ELR (cell line): ENCODE measurements at regions not wholly inside any gene's neighbourhood (a gene's known extent, or its start where the extent isn't known, plus 50 kb on each side); places are given as distances from the start of the nearest gene placed in this dataset.
"Not testable (repeated sequence)": the region's sequence is repeated elsewhere in the genome, so short reads cannot be mapped to it uniquely, and the experiment has no call there.

Source experiments
- DNase-seq: peaks from one replicate; pipeline ENCODE4 v3.0.0-alpha.2; 2015; ENCODE audit warnings: low read depth

DNA sequence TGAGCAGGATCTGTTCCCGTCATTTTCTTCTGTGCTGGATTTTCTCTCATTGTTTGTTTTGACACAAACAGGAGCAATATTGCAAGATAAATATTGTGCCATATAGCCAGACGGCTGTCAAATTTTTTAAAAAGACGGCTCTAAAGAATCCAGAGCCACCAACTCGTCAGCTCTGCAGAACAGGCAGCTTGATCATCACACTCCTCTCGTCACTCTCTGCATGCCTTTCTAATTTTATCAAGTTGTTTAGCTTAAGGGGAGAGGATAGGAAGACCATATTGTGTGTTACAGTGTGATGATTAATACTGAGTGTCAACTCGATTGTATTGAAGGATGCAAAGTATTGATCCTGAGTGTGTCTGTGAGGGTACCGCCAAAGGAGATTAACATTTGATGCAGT, 562.8 kb downstream of the GALC start:
- DNase-seq = no peak

DNA sequence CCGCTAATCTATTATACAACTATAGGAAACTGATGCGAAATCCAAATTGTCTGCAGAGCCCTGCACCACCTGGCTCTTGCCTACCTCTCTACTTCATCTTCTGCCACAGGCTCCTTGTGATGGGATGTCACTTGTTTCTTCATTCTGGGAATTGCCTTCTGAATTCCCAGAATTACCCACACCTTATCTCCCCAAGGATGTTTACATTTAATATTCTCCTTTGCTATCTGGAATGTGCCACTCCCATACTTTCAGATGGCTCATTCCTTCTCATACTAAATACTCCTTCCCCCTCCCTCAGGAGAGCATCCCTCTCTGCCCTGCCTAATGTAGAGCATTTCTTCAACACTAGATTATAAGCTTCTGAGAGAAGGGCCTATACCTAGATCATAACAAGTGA, 573.1 kb downstream of the GALC start:
- DNase-seq = no peak

DNA sequence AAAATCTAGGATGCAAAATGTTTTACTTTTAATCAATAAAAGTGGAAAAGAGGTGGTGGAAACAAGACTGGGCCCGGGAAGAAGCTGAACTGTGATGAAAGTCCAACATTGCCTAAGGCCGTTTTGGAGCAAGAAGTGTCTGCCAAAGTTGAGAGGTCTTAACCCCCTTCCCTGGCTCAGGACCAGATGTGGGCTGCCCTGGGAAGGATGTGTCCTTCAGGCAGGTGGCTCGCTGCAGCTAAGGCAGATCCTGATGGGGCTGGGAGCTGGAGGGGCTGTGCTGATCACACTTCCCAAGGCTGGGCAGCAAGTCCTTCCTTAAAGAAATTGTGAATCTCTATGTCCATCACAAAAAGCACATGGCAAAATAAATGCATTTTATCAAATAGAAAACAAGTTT, 581.6 kb downstream of the GALC start:
- DNase-seq = no peak

DNA sequence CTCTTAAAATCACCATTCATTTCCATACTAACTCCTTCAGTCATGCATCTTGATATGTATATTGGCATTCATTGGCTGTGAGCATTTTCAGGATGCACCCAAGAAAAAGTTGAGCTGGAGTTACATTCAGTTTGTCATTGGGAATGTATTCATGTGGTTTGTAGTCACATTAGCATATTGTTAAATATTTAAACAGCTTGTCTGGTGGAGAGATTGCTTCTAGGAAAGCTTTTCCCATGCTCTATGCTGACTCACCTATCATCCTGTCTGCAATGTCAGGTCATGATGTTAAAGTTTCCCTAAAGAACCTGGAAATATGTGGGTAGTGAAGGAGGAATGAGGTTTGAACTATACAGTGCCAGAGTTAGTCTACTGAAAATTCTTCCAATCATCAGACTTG, 583.6 kb downstream of the GALC start:
- no peak for DNase-seq

DNA sequence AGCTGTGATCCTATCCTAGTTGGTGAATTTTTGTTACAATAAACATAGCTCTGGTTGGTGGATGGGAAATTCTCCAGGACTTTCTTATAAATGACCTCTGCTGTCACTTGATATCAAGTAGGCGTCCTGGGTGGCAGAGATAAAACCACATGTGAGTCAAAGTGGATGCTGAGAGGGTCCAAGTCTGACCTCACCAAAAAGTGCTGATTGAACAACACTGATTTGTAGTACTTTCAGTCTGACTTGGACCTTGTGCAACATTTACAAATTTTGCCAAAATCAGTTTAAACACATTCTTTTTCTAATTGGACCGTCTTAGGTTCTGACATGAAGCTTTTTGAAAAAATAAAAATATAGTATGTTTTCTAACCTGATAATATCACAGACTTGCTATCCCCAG, 585.6 kb downstream of the GALC start:
- DNase-seq = no peak

DNA sequence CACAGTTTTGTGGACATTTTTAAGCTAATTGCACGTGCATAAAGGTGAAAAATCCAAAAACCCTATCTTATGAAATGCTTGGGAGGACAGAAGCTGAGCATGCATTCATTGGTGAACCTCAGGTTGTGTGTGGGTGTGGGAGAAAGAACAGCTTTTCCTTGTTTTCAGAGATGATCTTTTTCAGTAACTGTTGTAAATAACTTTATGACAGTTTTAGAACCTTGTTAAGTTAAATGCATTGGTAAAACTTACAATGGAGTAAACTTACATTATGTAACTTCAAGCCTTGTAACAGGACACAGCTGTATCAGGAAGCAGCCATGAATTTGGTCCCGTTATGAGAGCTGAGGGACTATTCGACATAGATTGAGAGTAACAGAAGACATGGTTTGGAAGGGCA, 587.4 kb downstream of the GALC start:
- DNase-seq = no peak

DNA sequence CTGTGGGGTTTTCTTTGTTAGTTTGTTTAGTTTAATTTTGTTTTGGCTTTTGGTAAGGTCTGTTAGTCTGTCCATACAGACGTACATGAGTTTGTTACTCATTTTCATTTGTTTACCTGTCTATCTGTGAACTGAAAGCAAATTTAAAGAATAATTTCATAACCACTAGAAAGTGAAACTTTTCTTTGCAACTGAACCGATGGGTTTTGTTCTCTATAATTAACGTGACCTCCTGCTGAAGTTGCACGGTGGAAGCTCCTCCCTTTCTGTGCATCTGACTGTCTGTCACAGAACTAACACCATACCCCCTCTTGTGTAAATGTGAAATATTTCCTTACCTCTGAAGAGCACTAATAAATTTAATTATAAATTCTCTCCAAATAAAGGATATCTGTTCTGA, 595.5 kb downstream of the GALC start:
- no peak for DNase-seq

DNA sequence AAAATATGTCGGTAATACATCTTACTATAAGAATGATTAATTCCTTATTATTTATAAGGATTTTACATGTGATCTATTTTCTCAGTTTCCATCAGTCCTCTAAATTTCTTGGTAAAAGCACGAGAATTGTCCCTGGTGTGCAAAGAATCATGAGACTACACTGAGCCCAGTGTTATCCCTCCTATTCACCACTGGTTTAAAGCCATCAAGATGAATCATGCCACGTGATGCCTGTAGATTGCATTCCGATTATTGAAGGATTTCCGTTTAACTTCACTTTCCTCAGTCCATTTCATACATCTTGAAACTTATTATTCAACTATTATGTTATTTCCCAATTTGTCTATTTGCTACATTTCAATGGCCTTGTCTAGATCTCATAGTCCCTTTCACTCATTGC, 601.9 kb downstream of the GALC start:
- DNase-seq = no peak

DNA sequence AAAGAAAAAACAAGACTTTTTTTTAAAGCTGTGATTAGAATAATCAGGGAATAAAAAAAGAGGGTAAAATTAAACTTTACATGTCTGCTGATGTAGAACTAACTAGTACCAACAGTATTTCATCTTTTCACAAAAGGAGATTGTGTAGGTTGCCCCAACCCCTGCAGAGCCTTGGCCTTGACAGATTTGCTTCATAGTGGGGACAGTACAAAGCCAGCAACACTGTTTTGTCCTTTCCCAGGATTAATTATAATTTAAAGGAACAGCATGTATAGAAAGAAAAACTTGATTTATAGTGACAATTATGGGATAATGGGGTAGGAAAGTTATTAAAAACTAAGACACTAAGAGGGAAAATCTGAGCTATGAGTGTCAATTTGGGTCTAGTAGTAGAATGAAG, 604.0 kb downstream of the GALC start:
- DNase-seq = no peak

DNA sequence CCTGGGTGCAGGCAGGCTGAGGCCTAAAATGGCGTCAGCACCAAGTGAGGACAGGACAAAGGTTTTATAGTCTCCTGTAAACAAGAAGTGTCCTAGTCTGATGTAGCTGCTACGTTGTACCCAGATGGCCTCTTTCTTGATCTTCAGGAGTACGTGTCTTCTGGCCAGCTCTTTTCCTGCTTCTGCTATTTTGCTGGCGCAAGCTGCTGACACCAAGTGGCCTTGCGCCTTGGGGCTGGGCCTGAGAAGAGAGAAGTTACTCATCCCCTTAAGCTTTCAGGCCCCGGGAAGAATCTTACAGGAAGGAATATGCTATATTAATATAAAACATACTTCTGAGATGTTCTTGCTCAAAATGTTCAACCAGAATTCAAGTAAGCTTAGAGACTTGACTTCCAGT, 605.2 kb downstream of the GALC start:
- DNase-seq = no peak

DNA sequence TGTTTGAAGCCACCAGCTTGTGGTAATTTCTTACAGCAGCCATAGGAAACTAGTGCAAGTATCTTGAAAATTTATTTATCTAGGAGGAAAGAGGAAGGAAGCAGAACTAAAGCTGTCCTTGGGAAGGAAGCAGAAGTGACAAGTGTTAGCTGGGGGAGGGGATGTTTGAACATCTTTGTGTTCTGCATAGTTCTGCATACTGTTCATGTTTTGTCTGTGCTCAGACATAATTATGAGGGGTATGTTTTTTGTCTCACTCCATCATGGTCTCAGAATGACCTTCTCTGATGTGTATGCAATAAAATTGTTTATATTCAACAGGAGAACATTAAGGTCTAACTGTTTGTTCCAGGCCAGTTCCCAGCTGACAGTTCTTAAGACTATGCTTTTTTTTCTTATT, 606.5 kb downstream of the GALC start:
- DNase-seq = no peak

DNA sequence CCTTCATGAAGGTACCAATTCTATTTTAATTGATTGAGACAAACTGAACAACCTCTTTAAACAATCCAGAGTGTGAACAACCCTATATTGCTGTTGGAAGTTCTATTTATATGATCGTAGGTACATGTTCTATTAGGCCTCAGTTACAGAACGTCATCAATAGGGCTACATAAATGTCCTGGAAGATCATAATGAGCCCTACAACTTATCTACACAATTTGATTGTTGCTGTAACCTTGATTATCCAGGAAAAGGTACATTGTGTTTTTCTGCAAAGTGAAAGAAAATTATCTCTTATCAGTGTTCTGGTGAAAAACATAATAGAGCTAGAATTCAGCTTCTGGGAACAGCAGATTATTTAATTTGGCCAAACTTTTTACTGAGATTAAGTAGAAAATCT, 612.9 kb downstream of the GALC start:
- DNase-seq = no peak

DNA sequence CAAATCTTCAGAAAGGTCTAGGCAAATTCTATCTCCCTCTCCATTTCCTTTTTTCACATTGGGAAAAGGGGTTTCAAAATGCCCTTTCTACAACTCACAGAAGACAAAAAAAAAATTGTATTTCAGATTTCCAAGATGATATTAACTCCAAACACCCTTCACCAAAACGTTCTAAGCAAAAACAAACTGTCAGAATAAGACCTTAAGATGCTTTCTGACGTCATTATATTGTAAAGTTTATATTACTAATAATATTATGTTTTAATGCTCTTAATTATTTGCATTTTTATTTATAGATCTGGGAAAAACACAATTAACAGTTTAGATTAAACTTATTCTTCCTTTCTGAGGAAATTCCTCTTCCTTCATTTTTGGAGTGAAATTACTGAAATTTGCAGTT, 624.2 kb downstream of the GALC start:
- DNase-seq = no peak

DNA sequence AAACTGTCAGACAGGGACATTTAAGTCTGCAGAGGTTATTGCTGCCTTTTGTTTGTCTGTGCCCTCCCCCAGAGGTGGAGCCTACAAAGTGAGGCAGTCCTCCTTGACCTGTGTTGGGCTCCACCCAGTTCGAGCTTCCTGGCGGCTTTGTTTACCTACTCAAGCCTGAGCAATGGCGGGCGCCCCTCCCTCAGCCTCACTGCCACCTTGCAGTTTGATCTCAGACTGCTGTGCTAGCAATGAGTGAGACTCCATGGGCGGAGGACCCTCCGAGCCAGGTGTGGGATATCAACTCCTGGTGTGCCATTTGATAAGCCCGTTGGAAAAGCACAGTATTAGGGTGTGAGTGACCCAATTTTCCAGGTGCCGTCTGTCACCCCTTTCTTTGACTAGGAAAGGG, 632.7 kb downstream of the GALC start:
- not testable (repeated sequence) for DNase-seq

DNA sequence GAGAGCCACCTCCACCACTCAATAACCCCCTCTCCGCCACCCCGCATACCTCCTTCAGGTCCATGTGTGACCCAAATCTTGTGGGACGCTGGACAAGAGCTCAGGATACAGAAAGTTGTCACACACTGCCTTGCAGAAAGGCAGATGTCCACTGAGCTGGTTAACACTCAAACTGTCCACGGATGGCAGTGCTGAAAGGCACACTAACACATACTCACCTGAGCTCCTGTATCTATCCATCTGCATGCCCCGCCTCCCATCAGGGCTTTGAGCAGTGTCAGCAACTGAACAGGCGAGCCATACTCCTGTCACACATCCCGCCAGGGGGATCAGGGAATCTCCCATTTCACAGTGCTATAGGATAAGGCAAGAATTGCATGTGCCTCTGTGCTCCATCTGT, 642.0 kb downstream of the GALC start:
- DNase-seq = no peak

DNA sequence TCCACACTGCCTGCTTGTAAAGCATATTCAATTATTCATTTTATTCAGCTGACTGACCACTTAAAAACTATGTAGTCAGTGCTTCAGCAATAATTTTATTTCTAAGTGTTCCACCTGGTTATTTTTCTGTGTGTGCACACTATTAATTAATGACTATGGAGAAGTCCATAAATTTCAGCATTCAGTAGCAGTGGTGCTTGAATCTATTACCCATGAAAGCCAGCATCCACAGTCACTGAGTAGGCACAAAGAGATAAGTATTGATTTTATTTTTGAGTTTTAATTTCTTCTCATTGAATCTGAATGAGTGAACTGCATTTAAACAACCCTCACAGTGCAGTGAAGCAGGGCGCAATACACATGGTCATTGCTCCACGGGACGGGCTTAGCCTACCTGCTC, 643.1 kb downstream of the GALC start:
- DNase-seq = no peak

DNA sequence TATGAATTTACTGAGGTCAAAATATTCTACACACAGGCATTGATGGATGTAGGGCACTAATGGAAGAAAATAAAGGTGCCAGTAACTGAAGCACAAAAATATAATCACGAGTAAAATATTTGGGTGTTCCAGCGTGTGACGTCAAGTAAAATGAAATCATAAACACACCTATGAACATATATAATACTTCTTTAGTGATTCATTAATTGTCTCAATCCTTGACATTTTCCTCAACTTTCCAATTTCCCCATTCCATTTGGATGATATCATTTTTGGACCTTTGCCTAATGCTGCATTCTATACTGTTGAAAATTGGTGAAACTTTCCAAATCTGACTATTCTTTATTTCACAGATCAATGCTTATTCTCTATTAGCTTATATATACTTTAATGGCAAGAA, 649.3 kb downstream of the GALC start:
- no peak for DNase-seq

DNA sequence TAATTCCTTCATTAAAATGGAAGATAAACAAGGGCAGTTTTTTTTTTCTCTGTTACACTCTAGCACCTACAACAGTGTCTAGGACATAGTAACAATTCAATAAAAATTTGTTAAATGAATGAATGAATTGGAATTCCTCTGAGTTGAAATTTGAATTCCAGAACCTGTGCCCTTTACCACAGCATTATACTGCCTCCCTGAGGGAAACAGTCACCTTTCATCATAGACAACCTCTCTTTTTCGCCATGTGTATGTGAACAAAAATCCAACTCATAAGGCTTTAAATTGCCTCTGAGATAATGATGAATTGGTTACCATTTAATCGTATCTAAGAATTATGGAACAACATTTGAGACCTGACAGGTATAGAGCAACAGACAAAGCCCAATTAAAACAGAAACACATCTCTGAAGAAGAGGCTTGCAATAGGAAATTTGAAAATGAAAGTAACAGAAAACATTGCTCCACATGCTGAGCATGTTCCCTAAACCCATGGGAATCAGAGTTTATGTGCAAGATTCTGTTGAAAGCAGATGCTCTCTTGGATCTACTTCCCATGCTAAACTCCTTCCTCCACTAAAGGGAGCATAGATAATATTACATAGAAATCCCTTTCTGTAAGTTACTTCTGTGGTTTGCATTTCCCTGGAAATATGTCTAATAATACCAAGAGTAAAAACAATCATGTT, 657.8 kb downstream of the GALC start:
- DNase-seq = no peak

DNA sequence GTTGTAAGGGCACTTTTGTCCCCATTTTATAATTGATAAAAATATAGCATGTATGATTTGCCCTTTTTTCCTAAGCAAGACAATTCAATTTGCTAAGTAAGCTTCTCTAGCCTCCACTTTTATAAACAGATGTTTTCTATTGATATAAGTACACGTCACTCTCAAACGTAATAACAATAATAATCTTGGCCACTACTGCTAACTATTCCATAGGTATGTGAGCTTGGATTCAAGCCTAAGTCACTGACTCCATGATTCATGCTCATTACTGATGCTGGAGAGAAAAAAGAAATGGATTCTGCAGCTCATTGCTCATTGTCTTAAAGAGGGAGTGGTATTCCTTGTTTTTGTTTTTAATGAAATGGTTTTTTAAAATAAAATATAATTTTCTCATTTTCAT, 661.0 kb downstream of the GALC start:
- DNase-seq = no peak

DNA sequence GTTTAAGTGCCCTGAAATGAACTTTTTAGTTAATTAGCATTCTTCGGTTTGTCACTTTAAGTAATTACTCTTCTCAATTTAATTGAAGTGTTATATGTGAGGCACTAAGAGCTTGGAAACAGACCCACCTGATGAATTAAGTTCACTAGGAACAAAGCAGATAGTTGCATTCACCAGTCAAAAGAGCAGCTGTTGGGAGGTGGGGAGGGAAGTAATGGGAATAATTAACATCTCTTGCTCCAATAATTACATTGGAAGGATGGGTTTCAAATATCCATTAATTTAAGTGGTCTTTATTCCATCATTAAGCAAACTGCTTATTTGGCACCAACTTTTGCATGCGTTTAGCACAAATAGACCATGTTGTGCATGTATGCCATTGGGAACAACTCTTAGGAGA, 667.2 kb downstream of the GALC start:
- DNase-seq = no peak

DNA sequence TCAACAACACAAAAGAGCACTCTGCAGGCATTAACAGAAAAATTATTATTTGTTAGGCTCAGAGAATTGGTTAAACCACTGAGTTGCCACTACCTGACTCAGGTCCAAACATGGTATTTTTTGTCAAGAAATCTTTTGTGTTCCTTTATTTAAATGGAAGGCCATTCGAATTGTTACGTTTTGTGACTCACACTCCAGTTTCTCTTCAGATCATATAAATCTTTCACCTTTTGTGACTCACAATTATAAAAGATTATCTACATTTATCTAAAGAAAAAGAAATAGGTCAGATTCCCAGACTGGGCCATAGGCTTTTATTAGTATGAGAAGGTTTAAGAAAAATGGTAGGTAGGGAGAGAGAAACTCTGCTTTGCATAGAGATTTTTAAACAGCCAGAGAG, 669.8 kb downstream of the GALC start:
- no peak for DNase-seq

DNA sequence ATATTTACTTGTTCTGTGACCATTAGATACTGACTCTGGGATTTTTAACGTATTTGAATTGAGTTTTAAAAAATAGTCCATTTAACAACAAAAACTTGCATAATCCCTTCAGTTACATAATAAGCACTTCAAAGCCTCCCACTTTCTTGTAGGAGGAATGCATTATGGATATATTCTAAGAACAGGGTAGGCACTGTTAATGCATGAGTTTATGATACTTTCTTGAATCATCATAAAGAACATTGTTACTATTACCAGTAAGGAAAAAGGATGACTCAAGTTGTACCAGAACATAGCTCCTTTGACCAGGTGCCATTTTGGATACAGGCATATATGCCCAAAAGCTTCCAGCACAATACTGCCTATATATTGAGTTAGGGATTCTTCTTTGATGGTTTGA, 671.4 kb downstream of the GALC start:
- DNase-seq = no peak

DNA sequence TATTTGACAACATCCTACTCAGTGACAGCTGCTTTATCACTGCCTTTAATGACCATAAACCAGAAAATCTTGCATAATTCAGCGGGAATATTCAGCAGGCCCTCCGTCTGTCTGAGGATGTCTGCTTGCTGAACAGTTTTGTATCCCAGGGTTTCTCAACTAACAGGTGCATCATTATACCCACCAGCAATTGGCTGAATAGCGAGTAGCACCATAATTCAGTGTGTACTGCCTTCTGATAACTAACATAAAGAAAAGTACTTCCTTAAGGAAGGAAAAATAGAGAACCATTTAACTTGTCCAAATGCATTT, 680.1 kb downstream of the GALC start:
- DNase-seq = no peak

DNA sequence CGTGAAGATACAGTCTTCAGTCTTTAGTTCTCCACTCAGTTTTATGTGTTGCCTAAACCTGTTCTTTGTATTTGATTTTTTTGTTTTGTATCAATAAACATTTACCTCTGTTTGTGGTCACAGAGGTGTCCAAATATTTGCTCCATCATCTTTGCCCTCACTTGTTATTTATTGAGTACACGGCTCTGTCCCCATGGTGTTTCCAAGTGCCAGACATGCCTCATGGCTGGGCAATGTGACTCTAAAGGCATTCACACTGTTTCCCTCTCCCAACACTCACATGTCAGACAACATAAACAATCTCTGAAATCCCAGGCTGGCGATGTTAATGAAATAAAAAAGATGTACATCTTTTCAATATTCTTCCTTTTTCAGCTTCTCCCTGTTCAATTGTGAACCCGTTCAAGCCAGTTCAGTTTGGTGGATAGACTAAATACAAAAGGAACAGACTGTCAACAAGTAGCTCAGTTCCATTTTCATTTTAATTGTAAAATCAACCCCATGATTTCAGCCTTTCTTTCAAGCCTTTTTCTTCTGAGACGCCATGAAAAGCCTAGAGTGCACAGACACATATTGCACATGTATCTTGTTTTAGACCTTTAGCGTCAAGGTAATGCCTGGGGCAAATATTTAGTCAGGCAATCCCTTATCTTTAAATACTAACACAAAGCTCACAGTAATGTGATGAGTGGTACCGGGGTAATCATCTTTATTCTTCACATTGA, 680.7 kb downstream of the GALC start:
- no peak for DNase-seq
